Endothelial cell of umbilical vein (primary cell): ENCODE measurements at regions not wholly inside any gene's neighbourhood (a gene's known extent, or its start where the extent isn't known, plus 50 kb on each side); places are given as distances from the start of the nearest gene placed in this dataset.

Experiments
- BruUV-seq: library from RNA; stranded (reverse); fragments of 400-500 nt; replicated peaks from 2 replicates; lab custom pipeline; 2021; lab: Mats Ljungman, UMichigan
- CTCF ChIA-PET: fragments of 300-600, 350-600 bp; sonication (Branson Sonifier 250); formaldehyde crosslinking; loops from one replicate; lab custom pipeline; 2021; ENCODE audit warnings: antibody characterized with exemption, inconsistent platforms; lab: Charles Lee
- POLR2A ChIA-PET: fragments of 300-600, 350-600 bp; sonication (Branson Sonifier 250); formaldehyde crosslinking; loops from one replicate; lab custom pipeline; 2021; ENCODE audit warnings: antibody characterized with exemption, inconsistent platforms; lab: Charles Lee
- DNase-seq: peaks from one replicate; pipeline ENCODE4 v3.0.0-alpha.2; 2011; ENCODE audit warnings: low read depth, low spot score
- FAIRE-seq: peaks from 2 replicates; lab custom pipeline; 2011; peaks lifted over from hg19 to GRCh38; lab: Jason Lieb, UNC
- H2AFZ ChIP-seq: 2 replicates; pipeline ENCODE4 v1.6.0; 2012; ENCODE audit warnings: low read depth, low read length, control low read depth, inconsistent platforms
- H3K27ac ChIP-seq: 2 replicates; pipeline ENCODE4 v1.5.1; 2011; ENCODE audit warnings: low read depth, mild to moderate bottlenecking, control low read depth, low read length, moderate library complexity; ENCODE audit not compliant: insufficient read depth
- H3K27me3 ChIP-seq, 2 experiments: 2 replicates each; pipeline versions ENCODE4 v1.6.0 to v1.6.1; 2011; ENCODE audit warnings: low read length in 2 of 2, mixed read lengths in 1 of 2; ENCODE audit not compliant: control insufficient read depth in 2 of 2, insufficient read depth in 2 of 2
- H3K36me3 ChIP-seq, 2 experiments: 2 replicates in 1 of 2; 3 replicates in 1 of 2; pipeline ENCODE4 v1.5.1; 2011; ENCODE audit warnings: low read length in 2 of 2, mild to moderate bottlenecking in 1 of 2, moderate library complexity in 1 of 2; ENCODE audit not compliant: control insufficient read depth in 2 of 2, insufficient read depth in 2 of 2; ENCODE audit errors: extremely low read depth in 1 of 2
- H3K4me1 ChIP-seq: 3 replicates; pipeline ENCODE4 v1.5.1; 2011; ENCODE audit warnings: mild to moderate bottlenecking, low read length; ENCODE audit not compliant: control insufficient read depth, insufficient read depth; ENCODE audit errors: extremely low read depth
- H3K4me2 ChIP-seq: 2 replicates; pipeline ENCODE4 v1.6.1; 2011; ENCODE audit warnings: low read length, control low read depth, mixed read lengths; ENCODE audit not compliant: insufficient read depth
- H3K4me3 ChIP-seq, 3 experiments: fragments of 200-600 bp in 1 of 3; sonication (generic), shearing (Covaris generic) in 1 of 3; replicated peaks in 1 of 3; 2 replicates each; pipeline ENCODE4 v1.5.1; 2011 to 2016; ENCODE audit warnings: control low read depth in 3 of 3, low read length in 3 of 3, mild to moderate bottlenecking in 2 of 3, inconsistent platforms in 1 of 3, low read depth in 1 of 3, moderate library complexity in 1 of 3; ENCODE audit not compliant: insufficient read depth in 1 of 3
- H3K79me2 ChIP-seq: 2 replicates; pipeline ENCODE4 v1.6.0; 2012; ENCODE audit warnings: low read length, inconsistent platforms; ENCODE audit not compliant: control insufficient read depth, insufficient read depth
- H3K9ac ChIP-seq: replicated peaks from 2 replicates; pipeline ENCODE3; 2011; ENCODE audit warnings: low read length, control low read depth; ENCODE audit not compliant: insufficient read depth; ENCODE audit errors: extremely low read depth
- H3K9me1 ChIP-seq: replicated peaks from 3 replicates; pipeline ENCODE4 v1.6.0; 2011; ENCODE audit warnings: mild to moderate bottlenecking, low read length; ENCODE audit not compliant: control insufficient read depth, insufficient read depth; ENCODE audit errors: extremely low read depth
- H3K9me3 ChIP-seq: replicated peaks from 2 replicates; pipeline ENCODE4 v1.5.1; 2012; ENCODE audit warnings: low read length, inconsistent platforms; ENCODE audit not compliant: control insufficient read depth, insufficient read depth
- H4K20me1 ChIP-seq: replicated peaks from 2 replicates; pipeline ENCODE3; 2011; ENCODE audit warnings: mild to moderate bottlenecking, low read length; ENCODE audit not compliant: control insufficient read depth, insufficient read depth; ENCODE audit errors: extremely low read depth
- EZH2 ChIP-seq: IDR thresholded peaks from 2 replicates; pipeline ENCODE4 v1.6.1; 2012; ENCODE audit warnings: borderline replicate concordance, low read depth, mild to moderate bottlenecking, moderate library complexity, low read length, inconsistent platforms; ENCODE audit not compliant: severe bottlenecking
- FOS ChIP-seq: IDR thresholded peaks from 2 replicates; pipeline ENCODE4 v1.6.1; 2011; ENCODE audit warnings: mild to moderate bottlenecking, low read length, moderate library complexity, borderline replicate concordance; ENCODE audit not compliant: insufficient read depth
- GATA2 ChIP-seq: IDR thresholded peaks from 2 replicates; pipeline ENCODE4 v1.7.0; 2011; ENCODE audit warnings: low read depth, mild to moderate bottlenecking, moderate library complexity, mixed read lengths, low read length; ENCODE audit not compliant: insufficient read length, insufficient read depth
- JUN ChIP-seq: IDR thresholded peaks from 2 replicates; pipeline ENCODE4 v1.6.1; 2011; ENCODE audit warnings: borderline replicate concordance, low read depth; ENCODE audit not compliant: insufficient read length, insufficient read depth
- MYC ChIP-seq: IDR thresholded peaks from one replicate; pipeline ENCODE4 v1.6.1; 2011; ENCODE audit warnings: mild to moderate bottlenecking, low read depth, low read length
- POLR2A ChIP-seq: IDR thresholded peaks from 2 replicates; pipeline ENCODE4 v1.6.1; 2012; ENCODE audit warnings: low read depth, mild to moderate bottlenecking, control low read depth, low read length
- POLR2AphosphoS5 ChIP-seq: IDR thresholded peaks from 2 replicates; pipeline ENCODE4 v1.6.1; 2012; ENCODE audit warnings: low read depth, mild to moderate bottlenecking, control low read depth, low read length, moderate library complexity; ENCODE audit not compliant: insufficient read depth
- dilution Hi-C: fragments of 300-500 bp; cut with MboI; formaldehyde crosslinking; loops from one replicate; pipeline ENCODE4 v1.15.0; 2019; ENCODE audit warnings: low sequenced_read_pairs; ENCODE audit not compliant: extremely low pct_ligation_motif_present
- intact Hi-C: fragments of 100-400 bp; cut with micrococcal nuclease; formaldehyde crosslinking; loops from one replicate; pipeline ENCODE4 v1.10.0; 2022
- TF ChIP-seq, protein P1 (sequence below), 2 donors: IDR thresholded peaks; 1 replicate in 1 of 2; 2 replicates in 1 of 2; pipeline ENCODE4 v1.5.1; 2011; ENCODE audit warnings: low read length in 2 of 2, mild to moderate bottlenecking in 2 of 2, moderate library complexity in 2 of 2, control low read depth in 1 of 2, inconsistent platforms in 1 of 2, low read depth in 1 of 2; ENCODE audit not compliant: insufficient read depth in 1 of 2; ENCODE audit errors: extremely low read depth in 1 of 2
- TF ChIP-seq, protein P2 (sequence below): IDR thresholded peaks from 2 replicates; pipeline ENCODE4 v1.6.1; 2011; ENCODE audit not compliant: insufficient read depth, insufficient read length

DNA sequence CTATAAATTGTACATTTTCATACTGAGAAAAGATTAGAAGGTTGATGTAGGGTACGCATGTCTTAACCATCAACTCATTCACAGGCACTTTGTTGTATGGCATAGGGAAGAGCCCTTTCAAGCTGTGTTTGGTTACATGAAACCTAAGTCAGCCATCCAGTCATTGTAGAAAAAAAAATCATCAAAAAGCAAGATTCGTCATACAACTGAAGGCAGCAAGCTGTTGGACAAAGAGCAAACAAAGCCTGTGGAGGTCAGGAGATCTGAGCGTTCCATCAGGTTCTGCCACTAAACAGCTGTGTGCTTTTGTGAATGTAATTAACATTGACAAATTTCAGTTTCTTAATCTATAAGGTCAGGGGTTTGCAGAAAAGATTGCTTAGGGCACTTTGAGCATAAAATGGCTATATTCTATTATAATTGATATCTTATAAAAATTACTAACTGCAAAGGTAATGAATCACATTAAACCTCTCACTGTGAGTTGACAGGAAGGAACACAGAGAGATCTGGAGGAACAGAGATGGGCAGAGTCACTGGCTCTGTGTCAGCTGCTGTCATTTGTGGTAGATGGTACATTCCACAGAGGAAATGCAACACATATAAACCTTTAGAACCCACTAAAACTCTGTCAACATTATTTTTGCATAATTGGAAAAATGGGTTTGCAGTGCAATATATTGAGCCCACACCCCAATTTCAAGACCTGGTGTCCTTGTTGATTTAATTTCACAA is 66.3 kb upstream of the MYOCD start:
- Histone ChIP-seq H3K36me3 (no peaks in the 10 kb centered on the region), H3K4me3 (no peak overlapping the region), H3K4me2 (no peak overlapping the region), H3K79me2 (no peaks in the 10 kb centered on the region), H3K9me1 (no peaks in the 10 kb centered on the region), H3K27ac (no peak overlapping the region), H3K27me3 (no peaks in the 10 kb centered on the region), H4K20me1 (no peaks in the 10 kb centered on the region), H3K9ac (no peak overlapping the region), H2AFZ (no peak overlapping the region), H3K9me3 (no peaks in the 10 kb centered on the region), H3K4me1 (no peaks in the 10 kb centered on the region)
- DNase-seq (no peak), FAIRE-seq (no peak)
- dilution Hi-C loops: no loop called here
- POLR2A ChIA-PET: no interaction called here
- no TSS peak for BruUV-seq
- CTCF ChIA-PET: no interaction called here
- TF ChIP-seq, protein P1, sequence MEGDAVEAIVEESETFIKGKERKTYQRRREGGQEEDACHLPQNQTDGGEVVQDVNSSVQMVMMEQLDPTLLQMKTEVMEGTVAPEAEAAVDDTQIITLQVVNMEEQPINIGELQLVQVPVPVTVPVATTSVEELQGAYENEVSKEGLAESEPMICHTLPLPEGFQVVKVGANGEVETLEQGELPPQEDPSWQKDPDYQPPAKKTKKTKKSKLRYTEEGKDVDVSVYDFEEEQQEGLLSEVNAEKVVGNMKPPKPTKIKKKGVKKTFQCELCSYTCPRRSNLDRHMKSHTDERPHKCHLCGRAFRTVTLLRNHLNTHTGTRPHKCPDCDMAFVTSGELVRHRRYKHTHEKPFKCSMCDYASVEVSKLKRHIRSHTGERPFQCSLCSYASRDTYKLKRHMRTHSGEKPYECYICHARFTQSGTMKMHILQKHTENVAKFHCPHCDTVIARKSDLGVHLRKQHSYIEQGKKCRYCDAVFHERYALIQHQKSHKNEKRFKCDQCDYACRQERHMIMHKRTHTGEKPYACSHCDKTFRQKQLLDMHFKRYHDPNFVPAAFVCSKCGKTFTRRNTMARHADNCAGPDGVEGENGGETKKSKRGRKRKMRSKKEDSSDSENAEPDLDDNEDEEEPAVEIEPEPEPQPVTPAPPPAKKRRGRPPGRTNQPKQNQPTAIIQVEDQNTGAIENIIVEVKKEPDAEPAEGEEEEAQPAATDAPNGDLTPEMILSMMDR (IDR thresholded peaks at IDR 0.05; ENCODE audit: extremely low read depth in 1 of 2, insufficient read depth in 1 of 2, low read depth in 1 of 2, low read length in 2 of 2): no peak
- no peak for TF ChIP-seq POLR2A
- TF ChIP-seq FOS: no peak
- TF ChIP-seq GATA2: no peak
- no peak for TF ChIP-seq JUN
- no peak for TF ChIP-seq POLR2AphosphoS5
- no peak for TF ChIP-seq EZH2
- TF ChIP-seq MYC: no peak
- TF ChIP-seq, protein P2, sequence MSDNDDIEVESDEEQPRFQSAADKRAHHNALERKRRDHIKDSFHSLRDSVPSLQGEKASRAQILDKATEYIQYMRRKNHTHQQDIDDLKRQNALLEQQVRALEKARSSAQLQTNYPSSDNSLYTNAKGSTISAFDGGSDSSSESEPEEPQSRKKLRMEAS: no peak
- intact Hi-C loops: no loop called here
